Subcutaneous abdominal adipose tissue (tissue), 5 donors: ENCODE measurements at regions not wholly inside any gene's neighbourhood (a gene's known extent, or its start where the extent isn't known, plus 50 kb on each side); places are given as distances from the start of the nearest gene placed in this dataset.
"Not testable (repeated sequence)": the region's sequence is repeated elsewhere in the genome, so short reads cannot be mapped to it uniquely, and the experiment has no call there.

Experiments used
- H3K27ac ChIP-seq: one replicate; pipeline ENCODE4 v1.7.0; 2013; ENCODE audit warnings: low read depth, mild to moderate bottlenecking, inconsistent platforms, low read length, moderate library complexity
- H3K27me3 ChIP-seq, 5 donors: one replicate each; pipeline ENCODE4 v1.7.0; 2013; ENCODE audit warnings: low read length in 5 of 5, inconsistent platforms in 1 of 5; ENCODE audit not compliant: control insufficient read depth in 5 of 5, insufficient read depth in 4 of 5
- H3K36me3 ChIP-seq, 5 donors: one replicate each; pipeline ENCODE4 v1.7.0; 2013; ENCODE audit warnings: low read length in 5 of 5; ENCODE audit not compliant: control insufficient read depth in 5 of 5, insufficient read depth in 5 of 5
- H3K4me1 ChIP-seq, 5 donors: one replicate each; pipeline ENCODE4 v1.7.0; 2013; ENCODE audit warnings: low read length in 5 of 5, mild to moderate bottlenecking in 3 of 5, moderate library complexity in 1 of 5; ENCODE audit not compliant: control insufficient read depth in 5 of 5, insufficient read depth in 5 of 5
- H3K4me3 ChIP-seq, 5 donors: one replicate each; pipeline ENCODE4 v1.7.0; 2013; ENCODE audit warnings: low read length in 5 of 5, low read depth in 1 of 5
- H3K9ac ChIP-seq, 5 donors: one replicate each; pipeline ENCODE4 v1.7.0; 2013; ENCODE audit warnings: low read length in 5 of 5, mild to moderate bottlenecking in 4 of 5, moderate library complexity in 3 of 5
- H3K9me3 ChIP-seq, 5 donors: one replicate each; pipeline ENCODE4 v1.7.0; 2013; ENCODE audit warnings: low read length in 5 of 5; ENCODE audit not compliant: control insufficient read depth in 5 of 5
- donor health status: healthy.
- donor health status: healthy.
- donor health status: healthy.
- donor health status: healthy.
- donor health status: healthy.

GRCh38 chr15:79765081-79765480, 131.7 kb downstream of the MTHFS start:
- Histone ChIP-seq H3K9ac (no peak overlapping the region), H3K4me3 (no peak overlapping the region), H3K27me3 (peaks cover 0 to 3% (median 0%) of the 10 kb centered on the region in 5 donors), H3K4me1 (peaks cover 0 to 9% (median 7%) of the 10 kb centered on the region in 5 donors), H3K27ac (no peak overlapping the region), H3K9me3 (peaks cover 0 to 4% (median 0%) of the 10 kb centered on the region in 5 donors), H3K36me3 (no peaks in the 10 kb centered on the region)

GRCh38 chr15:79769069-79769481, 127.7 kb downstream of the MTHFS start:
- H3K4me3 ChIP-seq, result no peak overlapping the region
- peaks cover 0 to 3% (median 0%) of the 10 kb centered on the region in 5 donors for H3K9me3 ChIP-seq
- H3K9ac ChIP-seq, result no peak overlapping the region
- H3K27ac ChIP-seq, result no peak overlapping the region
- no peaks in the 10 kb centered on the region for H3K36me3 ChIP-seq
- peaks cover 0 to 9% (median 7%) of the 10 kb centered on the region in 5 donors for H3K4me1 ChIP-seq
- H3K27me3 ChIP-seq, result no peaks in the 10 kb centered on the region

GRCh38 chr15:79769933-79770759, 126.7 kb downstream of the MTHFS start:
- no peak overlapping the region for H3K4me3 ChIP-seq
- H3K9ac ChIP-seq, result no peak overlapping the region
- H3K4me1 ChIP-seq, result peaks cover 0 to 9% (median 7%) of the 10 kb centered on the region in 5 donors
- H3K27ac ChIP-seq, result no peak overlapping the region
- H3K27me3 ChIP-seq, result no peaks in the 10 kb centered on the region
- peaks cover 0 to under 1% (median 0%) of the 10 kb centered on the region in 5 donors for H3K9me3 ChIP-seq
- no peaks in the 10 kb centered on the region for H3K36me3 ChIP-seq

- Histone ChIP-seq H3K9me3 (no peaks in the 10 kb centered on the region), H3K4me3 (no peak overlapping the region), H3K9ac (no peak overlapping the region), H3K27ac (no peak overlapping the region), H3K4me1 (peaks cover 0 to 9% (median 7%) of the 10 kb centered on the region in 5 donors), H3K27me3 (no peaks in the 10 kb centered on the region), H3K36me3 (no peaks in the 10 kb centered on the region)
Measured at GRCh38 chr15:79773128-79773527, 123.7 kb downstream of the MTHFS start.

- Histone ChIP-seq H3K36me3 (no peaks in the 10 kb centered on the region), H3K27me3 (no peaks in the 10 kb centered on the region), H3K9ac (no peak overlapping the region), H3K9me3 (peaks cover 0 to 5% (median 0%) of the 10 kb centered on the region in 5 donors), H3K27ac (no peak overlapping the region), H3K4me3 (no peak overlapping the region), H3K4me1 (no peaks in the 10 kb centered on the region)
Measured at GRCh38 chr15:79775821-79776220, 121.0 kb downstream of the MTHFS start.

GRCh38 chr15:79777916-79778315, 118.9 kb downstream of the MTHFS start:
- no peak overlapping the region for H3K4me3 ChIP-seq
- H3K4me1 ChIP-seq, result no peaks in the 10 kb centered on the region

GRCh38 chr15:79778378-79778990, 118.3 kb downstream of the MTHFS start:
- H3K9me3 ChIP-seq, result peaks cover 0 to 18% (median 11%) of the 10 kb centered on the region in 5 donors
- H3K36me3 ChIP-seq, result no peaks in the 10 kb centered on the region
- H3K4me1 ChIP-seq, result no peaks in the 10 kb centered on the region
- no peaks in the 10 kb centered on the region for H3K27me3 ChIP-seq
- no peak overlapping the region for H3K4me3 ChIP-seq
- no peak overlapping the region for H3K9ac ChIP-seq
- no peak overlapping the region for H3K27ac ChIP-seq

More at GRCh38 chr15:79777916-79778315, 118.9 kb downstream of the MTHFS start:
- Histone ChIP-seq H3K27me3 (no peaks in the 10 kb centered on the region), H3K36me3 (no peaks in the 10 kb centered on the region), H3K27ac (no peak overlapping the region), H3K9me3 (peaks cover 0 to 16% (median 11%) of the 10 kb centered on the region in 5 donors), H3K9ac (no peak overlapping the region)

GRCh38 chr15:79779746-79780145, 117.1 kb downstream of the MTHFS start:
- no peak overlapping the region for H3K4me3 ChIP-seq
- no peak overlapping the region for H3K9ac ChIP-seq
- peaks cover 0 to 18% (median 11%) of the 10 kb centered on the region in 5 donors for H3K9me3 ChIP-seq
- no peak overlapping the region for H3K27ac ChIP-seq
- no peaks in the 10 kb centered on the region for H3K36me3 ChIP-seq
- H3K27me3 ChIP-seq, result no peaks in the 10 kb centered on the region
- no peaks in the 10 kb centered on the region for H3K4me1 ChIP-seq

GRCh38 chr15:79782307-79782706, 114.5 kb downstream of the MTHFS start:
- H3K36me3 ChIP-seq, H3K27me3 ChIP-seq, H3K4me3 ChIP-seq, H3K27ac ChIP-seq, H3K4me1 ChIP-seq, H3K9ac ChIP-seq: not testable (repeated sequence)
- peaks cover 0 to 18% (median 11%) of the 10 kb centered on the region in 5 donors for H3K9me3 ChIP-seq
